ENCODE measurements at regions not wholly inside any gene's neighbourhood (a gene's known extent, or its start where the extent isn't known, plus 50 kb on each side); places are given as distances from the start of the nearest gene placed in this dataset.

DNA sequence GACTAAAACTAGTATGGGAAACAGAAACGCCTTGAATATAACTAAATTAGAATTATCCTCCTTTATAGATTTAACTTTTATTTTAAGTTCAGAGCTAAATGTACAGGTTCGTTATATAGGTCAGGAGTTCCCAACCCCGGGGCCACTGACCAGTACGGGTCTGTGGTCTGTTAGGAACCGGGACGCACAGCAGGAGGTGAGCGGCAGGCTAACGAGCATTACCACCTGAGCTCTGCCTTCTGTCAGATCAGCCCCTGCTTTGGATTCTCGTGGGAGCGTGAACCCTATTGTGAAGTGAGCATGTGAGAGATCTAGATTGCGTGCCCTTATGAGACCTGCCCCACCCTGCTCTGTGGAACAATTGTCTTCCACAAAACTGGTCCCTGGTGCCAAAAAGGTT, 51.0 kb downstream of the FAT4 start:
- Mint-ChIP-seq H3K27ac (no peak overlapping the region), H3K36me3 (no peaks in the 10 kb centered on the region), H3K4me3 (no peak overlapping the region), H3K9me3 (peaks cover 2 to 4% of the 10 kb centered on the region in 2 donors), H3K4me1 (no peaks in the 10 kb centered on the region), H3K27me3 (no peaks in the 10 kb centered on the region)
- DNase-seq (no peak), ATAC-seq (replicated peaks) (no peak)

DNA sequence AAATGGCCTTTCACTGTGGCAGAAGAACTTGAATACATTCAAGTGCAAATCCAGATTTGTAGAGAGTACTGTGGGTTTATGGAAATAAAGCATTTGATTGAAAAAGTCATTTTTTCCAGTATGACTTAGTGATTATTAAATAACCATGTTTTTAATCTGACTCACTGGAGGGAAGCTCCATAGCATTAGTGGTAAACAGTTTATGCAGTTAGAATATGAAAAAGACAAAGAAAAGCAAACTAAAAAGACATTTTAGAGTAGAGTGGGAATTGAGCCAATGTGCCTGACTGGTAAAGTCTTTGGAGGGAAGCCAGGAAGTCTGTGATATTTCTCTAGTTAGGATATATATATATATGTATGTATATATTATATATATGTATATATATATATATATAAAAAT, 53.4 kb downstream of the FAT4 start:
- DNase-seq = no peak
- Mint-ChIP-seq H3K4me3 (no peak overlapping the region), H3K36me3 (no peaks in the 10 kb centered on the region), H3K9me3 (peaks cover 2 to 4% of the 10 kb centered on the region in 2 donors), H3K27me3 (no peaks in the 10 kb centered on the region), H3K4me1 (no peaks in the 10 kb centered on the region), H3K27ac (no peak overlapping the region)
- no peak for ATAC-seq (replicated peaks)

DNA sequence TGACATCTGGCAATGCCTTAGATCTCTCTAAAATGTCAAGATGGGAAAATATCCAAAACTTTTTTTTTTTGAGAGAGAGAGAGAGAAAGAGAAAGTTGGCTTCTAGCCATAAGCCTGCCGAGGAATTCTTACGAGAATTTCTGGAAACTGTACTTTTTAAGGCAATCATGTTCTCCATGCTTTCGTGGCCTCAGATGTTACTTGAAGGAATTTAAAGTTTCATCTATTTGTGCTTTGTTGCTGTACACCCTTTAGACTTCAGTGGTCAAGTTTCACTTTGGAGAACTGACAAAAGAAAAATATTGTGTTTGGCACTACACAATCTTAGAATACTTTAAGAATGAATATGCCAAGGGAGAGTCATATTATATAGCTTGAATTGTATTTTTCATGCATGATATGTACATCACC, 53.9 kb downstream of the FAT4 start:
- ATAC-seq (replicated peaks) = no peak
- H3K27ac Mint-ChIP-seq = no peak overlapping the region
- DNase-seq = no peak
- no peaks in the 10 kb centered on the region for H3K27me3 Mint-ChIP-seq
- no peaks in the 10 kb centered on the region for H3K4me1 Mint-ChIP-seq
- peaks cover 2 to 4% of the 10 kb centered on the region in 2 donors for H3K9me3 Mint-ChIP-seq
- H3K4me3 Mint-ChIP-seq = no peak overlapping the region
- H3K36me3 Mint-ChIP-seq = no peaks in the 10 kb centered on the region

DNA sequence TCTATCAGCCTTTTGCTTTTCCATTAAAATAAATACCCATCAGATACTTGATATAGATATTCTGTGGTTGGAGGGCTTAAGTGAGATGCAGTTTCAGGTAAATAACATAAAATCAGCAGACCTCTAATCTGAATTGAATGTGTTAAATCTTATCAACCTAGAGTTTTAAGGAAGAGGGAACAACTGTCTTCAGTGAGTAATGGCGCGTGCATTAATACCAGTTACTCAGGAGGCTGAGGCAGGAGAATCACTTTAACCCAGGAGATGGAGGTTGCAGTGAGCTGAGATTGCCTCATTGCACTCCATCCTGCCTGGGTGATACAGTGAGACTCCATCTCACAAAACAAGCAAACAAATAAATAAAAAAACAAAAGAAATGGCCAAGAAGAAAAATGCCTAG, 54.3 kb downstream of the FAT4 start:
- Mint-ChIP-seq H3K27me3 (no peaks in the 10 kb centered on the region), H3K4me3 (no peak overlapping the region), H3K9me3 (peaks cover 2 to 4% of the 10 kb centered on the region in 2 donors), H3K36me3 (no peaks in the 10 kb centered on the region), H3K4me1 (no peaks in the 10 kb centered on the region), H3K27ac (no peak overlapping the region)
- ATAC-seq (replicated peaks) = no peak
- no peak for DNase-seq

DNA sequence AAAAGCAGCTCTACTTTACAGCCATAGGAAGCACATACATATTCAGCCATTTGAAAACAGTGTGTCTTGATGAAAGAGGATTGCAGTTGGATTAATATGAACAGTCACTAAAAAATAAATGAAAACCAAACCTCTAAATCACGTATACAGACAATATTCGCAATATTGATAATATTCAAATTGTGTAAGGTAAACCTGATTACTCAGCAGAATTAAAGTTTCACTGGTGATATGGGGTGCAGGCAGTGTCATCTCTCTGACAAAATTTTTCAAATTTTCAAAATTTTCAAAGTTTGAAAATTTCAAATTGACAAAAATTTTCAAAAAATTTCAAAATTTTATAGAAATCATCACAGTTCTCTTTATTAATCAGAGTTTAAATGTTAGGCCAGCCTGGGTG, 55.7 kb downstream of the FAT4 start:
- H3K4me3 Mint-ChIP-seq = no peak overlapping the region
- H3K27me3 Mint-ChIP-seq = no peaks in the 10 kb centered on the region

DNA sequence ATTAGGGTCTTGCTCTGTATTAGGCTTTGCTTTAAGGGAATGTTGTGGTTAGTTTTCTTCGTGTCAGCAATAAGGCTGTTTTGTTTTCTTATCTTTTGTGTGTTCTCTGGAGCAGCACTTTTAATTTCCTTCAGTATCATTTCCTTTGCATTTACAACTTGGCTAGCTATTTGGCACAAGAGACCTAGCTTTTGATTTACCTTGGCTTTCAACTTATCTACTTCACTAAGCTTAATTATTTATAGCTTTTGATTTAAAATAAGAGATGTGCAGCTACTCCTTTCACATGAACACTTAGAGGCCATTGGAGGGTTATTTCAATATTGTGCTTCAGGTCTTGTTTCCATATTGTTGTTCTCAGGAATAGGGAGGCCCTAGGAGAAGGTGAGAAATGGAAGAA, 68.2 kb downstream of the FAT4 start:
- Mint-ChIP-seq H3K27me3 (no peaks in the 10 kb centered on the region), H3K9me3 (peaks cover 0 to 1% of the 10 kb centered on the region in 2 donors), H3K4me1 (no peaks in the 10 kb centered on the region), H3K27ac (no peak overlapping the region), H3K36me3 (no peaks in the 10 kb centered on the region), H3K4me3 (no peak overlapping the region)
- ATAC-seq (replicated peaks) = no peak
- no peak for DNase-seq

More for the DNA sequence above, 55.7 kb downstream of the FAT4 start:
- H3K27ac Mint-ChIP-seq = no peak overlapping the region
- ATAC-seq (replicated peaks) (no peak), DNase-seq (no peak)
- H3K9me3 Mint-ChIP-seq = no peaks in the 10 kb centered on the region
- no peaks in the 10 kb centered on the region for H3K4me1 Mint-ChIP-seq
- H3K36me3 Mint-ChIP-seq = no peaks in the 10 kb centered on the region

DNA sequence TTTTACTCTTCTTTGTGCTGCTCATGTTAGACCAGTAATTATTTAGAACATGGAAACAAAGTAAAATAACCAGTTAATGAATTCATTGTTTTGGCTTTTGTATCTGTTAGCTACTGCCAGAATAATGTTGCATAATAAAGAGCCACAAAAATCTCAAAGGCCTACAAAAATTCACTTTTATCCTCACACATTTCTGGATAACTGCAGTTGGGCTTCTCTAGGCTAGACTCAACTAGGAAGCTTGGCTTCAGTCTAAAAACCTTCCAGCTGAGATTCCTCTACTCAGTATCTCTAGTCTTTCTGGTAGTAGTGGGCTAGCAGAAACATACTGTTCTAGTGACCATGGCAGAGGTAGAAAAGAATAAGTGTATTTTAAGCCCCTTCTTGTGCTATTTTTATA, 73.0 kb downstream of the FAT4 start:
- H3K36me3 Mint-ChIP-seq = no peaks in the 10 kb centered on the region
- no peaks in the 10 kb centered on the region for H3K4me1 Mint-ChIP-seq
- no peak overlapping the region for H3K27ac Mint-ChIP-seq
- no peak for DNase-seq
- H3K9me3 Mint-ChIP-seq = peaks cover 0 to 4% of the 10 kb centered on the region in 2 donors
- no peak for ATAC-seq (replicated peaks)
- H3K27me3 Mint-ChIP-seq = no peaks in the 10 kb centered on the region
- H3K4me3 Mint-ChIP-seq = no peak overlapping the region

DNA sequence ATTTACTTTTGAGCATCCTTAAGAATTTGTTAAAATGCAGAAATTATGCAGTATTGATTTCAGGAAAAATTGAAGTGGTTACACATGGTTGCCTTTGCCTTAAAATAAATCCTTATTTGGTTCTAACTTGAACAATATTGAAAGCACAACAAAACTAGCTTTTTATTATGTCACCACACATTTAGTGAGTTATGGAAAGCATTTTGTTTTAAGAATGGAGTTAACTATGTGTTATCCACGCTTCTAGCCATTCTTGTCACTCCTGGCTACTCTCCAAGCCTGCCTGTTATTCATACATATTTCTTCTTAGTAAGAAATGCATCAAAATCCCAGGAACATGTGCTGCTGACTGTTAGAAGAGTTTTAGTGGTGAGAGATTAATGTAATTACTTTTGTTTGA, 73.9 kb downstream of the FAT4 start:
- no peak for DNase-seq
- ATAC-seq (replicated peaks) = no peak
- Mint-ChIP-seq H3K4me3 (no peak overlapping the region), H3K9me3 (peaks cover 0 to 4% of the 10 kb centered on the region in 2 donors), H3K36me3 (no peaks in the 10 kb centered on the region), H3K4me1 (no peaks in the 10 kb centered on the region), H3K27ac (no peak overlapping the region), H3K27me3 (no peaks in the 10 kb centered on the region)

DNA sequence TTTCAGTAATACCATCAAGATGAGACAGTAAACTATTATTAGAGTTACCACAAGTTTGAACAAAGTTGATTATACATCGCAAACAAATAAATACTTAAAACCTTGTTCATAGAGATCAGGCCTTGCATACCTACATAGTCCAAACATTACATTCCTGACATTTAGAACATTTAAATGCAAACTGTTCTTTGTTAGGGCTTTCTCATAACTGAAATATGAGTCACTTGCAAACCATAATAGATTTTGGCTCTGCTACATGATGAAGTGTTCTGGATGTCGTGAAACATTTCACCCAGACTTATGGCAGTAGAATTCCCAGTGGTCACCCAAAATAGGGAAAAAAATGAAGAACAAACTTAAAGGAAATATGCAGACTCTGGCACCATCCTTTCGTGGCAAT, 75.0 kb downstream of the FAT4 start:
- no peaks in the 10 kb centered on the region for H3K27me3 Mint-ChIP-seq
- H3K27ac Mint-ChIP-seq = no peak overlapping the region
- H3K4me3 Mint-ChIP-seq = no peak overlapping the region
- DNase-seq = no peak
- no peaks in the 10 kb centered on the region for H3K4me1 Mint-ChIP-seq
- peaks cover 0 to 4% of the 10 kb centered on the region in 2 donors for H3K9me3 Mint-ChIP-seq
- no peaks in the 10 kb centered on the region for H3K36me3 Mint-ChIP-seq
- no peak for ATAC-seq (replicated peaks)

DNA sequence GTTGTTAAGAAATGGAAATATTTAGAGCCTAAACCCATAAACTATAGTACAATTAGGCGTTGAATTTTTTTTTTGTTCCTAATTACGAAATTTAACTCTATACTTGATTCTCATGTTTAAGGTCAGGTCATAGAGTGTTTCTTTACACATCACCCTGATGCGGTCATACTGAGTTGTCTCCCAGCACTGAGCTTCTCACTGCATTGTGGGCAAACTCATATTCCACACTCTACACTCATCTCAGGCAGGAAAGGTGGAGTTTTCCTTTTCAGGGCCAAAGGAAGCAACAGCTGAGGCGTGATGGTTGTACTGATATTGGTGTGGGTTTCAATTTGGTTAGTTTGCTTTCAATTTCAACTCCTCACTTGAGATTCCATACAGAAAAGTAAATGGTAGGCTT, 75.4 kb downstream of the FAT4 start:
- Mint-ChIP-seq H3K4me3 (no peak overlapping the region), H3K4me1 (no peaks in the 10 kb centered on the region), H3K27me3 (no peaks in the 10 kb centered on the region), H3K27ac (no peak overlapping the region), H3K9me3 (peaks cover 0 to 4% of the 10 kb centered on the region in 2 donors), H3K36me3 (no peaks in the 10 kb centered on the region)
- ATAC-seq (replicated peaks) (no peak), DNase-seq (no peak)

DNA sequence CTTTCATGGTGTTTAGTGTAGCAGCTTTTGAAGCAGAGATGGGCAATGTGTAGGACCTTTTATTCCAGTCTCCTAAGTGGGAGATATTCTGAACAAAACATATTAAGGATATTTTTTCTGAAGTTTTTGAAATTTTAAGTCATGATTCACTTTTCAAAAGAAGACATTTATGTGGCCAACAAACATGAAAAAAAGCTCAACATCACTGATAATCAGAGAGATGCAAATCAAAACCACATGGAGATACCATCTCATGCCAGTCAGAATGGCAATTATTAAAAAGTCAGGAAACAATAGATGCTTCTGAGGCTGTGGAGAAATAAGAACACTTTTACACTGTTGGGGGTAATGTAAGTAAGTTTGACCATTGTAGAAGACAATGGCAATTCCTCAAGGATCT, 76.0 kb downstream of the FAT4 start:
- DNase-seq (no peak), ATAC-seq (replicated peaks) (no peak)
- Mint-ChIP-seq H3K36me3 (no peaks in the 10 kb centered on the region), H3K4me1 (no peaks in the 10 kb centered on the region), H3K9me3 (peaks cover 0 to 4% of the 10 kb centered on the region in 2 donors), H3K4me3 (no peak overlapping the region), H3K27me3 (no peaks in the 10 kb centered on the region), H3K27ac (no peak overlapping the region)

DNA sequence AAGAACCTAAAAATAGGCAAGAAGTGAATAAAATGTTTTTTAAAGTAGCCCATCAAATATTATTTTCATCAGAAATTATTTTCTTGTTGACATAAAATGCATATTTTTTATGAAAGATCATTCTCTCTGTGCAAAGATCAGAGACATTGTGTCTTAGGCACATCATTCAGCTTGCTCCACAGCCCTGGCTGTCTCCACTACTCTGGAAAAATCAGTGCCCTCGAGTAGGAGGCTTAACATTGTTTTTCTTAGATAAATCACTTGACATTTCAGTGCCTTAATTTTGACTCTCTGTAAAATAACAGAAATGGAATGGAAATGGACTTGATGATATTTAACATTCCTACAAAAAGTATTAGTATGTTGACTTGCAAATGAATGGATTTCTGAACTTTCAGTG, 77.9 kb downstream of the FAT4 start:
- H3K27me3 Mint-ChIP-seq = no peaks in the 10 kb centered on the region
- no peaks in the 10 kb centered on the region for H3K36me3 Mint-ChIP-seq
- no peaks in the 10 kb centered on the region for H3K4me1 Mint-ChIP-seq
- H3K27ac Mint-ChIP-seq = no peak overlapping the region
- ATAC-seq (replicated peaks) (no peak), DNase-seq (no peak)
- H3K9me3 Mint-ChIP-seq = peaks cover 0 to 3% of the 10 kb centered on the region in 2 donors
- no peak overlapping the region for H3K4me3 Mint-ChIP-seq

DNA sequence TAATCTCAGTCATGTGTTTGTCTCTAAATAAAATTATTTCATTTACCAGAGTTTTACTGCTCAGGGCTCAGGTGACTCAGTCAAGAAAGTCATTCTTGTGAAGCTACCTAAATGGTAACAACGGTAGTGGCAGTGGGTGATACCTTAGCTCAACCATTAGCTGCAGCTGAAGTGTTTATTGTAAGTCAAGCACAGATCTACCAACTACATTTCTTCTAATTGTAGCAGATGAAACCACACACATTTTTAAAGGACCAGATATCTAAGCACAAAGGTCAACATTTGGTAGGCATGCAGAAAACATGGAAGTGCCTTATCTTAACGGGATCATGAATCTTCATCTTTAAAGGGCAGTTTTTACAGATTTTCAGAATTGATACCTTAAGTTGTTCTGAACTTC, 79.1 kb downstream of the FAT4 start:
- no peak overlapping the region for H3K4me3 Mint-ChIP-seq
- no peak for ATAC-seq (replicated peaks)
- no peaks in the 10 kb centered on the region for H3K27me3 Mint-ChIP-seq
- peaks cover 0 to 3% of the 10 kb centered on the region in 2 donors for H3K9me3 Mint-ChIP-seq
- DNase-seq = no peak
- H3K4me1 Mint-ChIP-seq = no peaks in the 10 kb centered on the region
- no peak overlapping the region for H3K27ac Mint-ChIP-seq
- no peaks in the 10 kb centered on the region for H3K36me3 Mint-ChIP-seq

DNA sequence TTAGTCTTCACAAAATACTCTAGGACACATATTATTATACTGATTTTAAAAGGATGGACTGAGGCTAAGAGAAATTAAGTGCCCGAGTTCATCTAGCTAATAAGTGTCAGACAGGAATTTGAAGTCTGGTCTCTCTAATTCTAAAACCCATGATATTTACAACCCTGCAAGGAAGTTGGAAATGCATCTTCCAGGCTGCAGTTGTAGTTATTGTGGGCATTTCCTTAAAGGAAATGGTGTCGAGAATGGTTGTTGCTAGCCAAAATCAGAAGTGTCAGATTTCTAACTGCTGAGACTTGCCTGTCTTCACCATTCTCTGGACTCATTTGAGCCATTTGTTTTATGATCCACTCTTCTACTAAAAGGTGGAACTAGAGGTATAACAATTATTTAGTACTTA, 82.5 kb downstream of the FAT4 start:
- ATAC-seq (replicated peaks) = no peak
- Mint-ChIP-seq H3K9me3 (peaks cover 0 to 4% of the 10 kb centered on the region in 2 donors), H3K4me1 (no peaks in the 10 kb centered on the region), H3K36me3 (no peaks in the 10 kb centered on the region), H3K27me3 (no peaks in the 10 kb centered on the region), H3K4me3 (no peak overlapping the region), H3K27ac (no peak overlapping the region)
- DNase-seq = no peak

DNA sequence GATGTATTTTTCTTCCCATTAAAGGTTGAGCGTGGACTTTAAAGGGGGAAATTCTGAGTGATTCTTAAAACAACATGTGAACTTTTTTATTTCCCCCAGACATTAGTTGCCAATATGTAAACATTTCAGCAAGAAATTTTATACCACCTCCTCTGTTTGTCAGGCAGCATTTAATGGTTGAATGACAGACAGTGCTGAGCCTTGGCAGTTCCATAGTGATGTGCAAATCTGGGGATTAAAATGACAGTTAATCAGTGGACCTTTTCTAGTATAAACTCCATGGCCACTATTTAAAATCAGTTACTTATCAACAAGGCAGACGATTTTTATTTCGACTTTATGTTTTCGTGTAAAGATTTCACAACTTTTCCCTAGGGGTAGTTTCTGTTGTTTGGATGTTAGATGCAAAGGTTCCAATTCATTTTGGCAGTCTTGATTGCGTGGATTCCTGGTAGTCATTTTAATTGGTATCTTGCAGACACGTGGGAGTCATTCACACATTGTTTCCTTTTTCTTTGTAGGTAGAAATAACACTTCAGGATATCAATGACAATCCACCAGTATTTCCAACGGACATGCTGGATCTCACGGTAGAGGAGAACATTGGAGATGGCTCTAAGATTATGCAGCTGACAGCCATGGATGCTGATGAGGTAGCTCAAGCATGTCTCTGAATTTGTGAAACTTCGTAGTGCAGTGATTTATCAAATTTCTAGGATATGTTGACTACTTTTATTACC, 83.7 kb downstream of the FAT4 start:
- H3K27ac Mint-ChIP-seq = no peak overlapping the region

DNA sequence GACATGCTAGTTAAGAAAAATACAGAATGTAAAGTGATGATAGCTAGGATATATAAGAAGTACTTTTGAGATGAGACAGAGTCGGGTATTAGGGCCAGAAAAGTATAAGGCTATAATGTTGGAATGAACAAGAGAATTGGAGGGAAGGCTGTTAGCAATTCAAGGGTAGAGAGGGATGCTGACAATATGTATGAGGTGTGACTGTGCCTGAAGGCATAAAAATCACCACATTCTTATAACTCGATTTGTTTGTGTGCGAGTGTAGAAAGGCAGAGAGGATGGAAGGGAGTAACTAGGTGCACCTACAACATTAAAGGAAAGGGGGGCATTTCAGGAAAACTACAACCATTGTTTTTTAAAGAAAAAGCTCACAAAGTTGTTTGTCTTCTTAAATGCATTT, 86.0 kb downstream of the FAT4 start:
- Mint-ChIP-seq H3K36me3 (no peaks in the 10 kb centered on the region), H3K27me3 (no peaks in the 10 kb centered on the region), H3K9me3 (peaks cover 0 to 4% of the 10 kb centered on the region in 2 donors), H3K27ac (no peak overlapping the region), H3K4me1 (no peaks in the 10 kb centered on the region), H3K4me3 (no peak overlapping the region)
- ATAC-seq (replicated peaks) = no peak
- no peak for DNase-seq

More for the DNA sequence above, 83.7 kb downstream of the FAT4 start:
- no peak overlapping the region for H3K4me3 Mint-ChIP-seq
- DNase-seq (no peak), ATAC-seq (replicated peaks) (no peak)
- H3K36me3 Mint-ChIP-seq = no peaks in the 10 kb centered on the region
- H3K27me3 Mint-ChIP-seq = no peaks in the 10 kb centered on the region
- no peaks in the 10 kb centered on the region for H3K4me1 Mint-ChIP-seq
- H3K9me3 Mint-ChIP-seq = peaks cover 0 to 4% of the 10 kb centered on the region in 2 donors
